HG03095 (cell line): ENCODE measurements at regions not wholly inside any gene's neighbourhood (a gene's known extent, or its start where the extent isn't known, plus 50 kb on each side); places are given as distances from the start of the nearest gene placed in this dataset.
"Not testable (repeated sequence)": the region's sequence is repeated elsewhere in the genome, so short reads cannot be mapped to it uniquely, and the experiment has no call there.

Experiments
- ATAC-seq: cut with Tn5 transposase; IDR thresholded peaks from one replicate; pipeline ENCODE4 v1.9.1; 2021; ENCODE audit warnings: moderate library complexity; ENCODE audit not compliant: unreplicated experiment

- no peak for ATAC-seq
These were observed 169.3 kb upstream of the NR5A2 start for GRCh38 chr1:199858171-199858570.

- no peak for ATAC-seq
These were observed 168.7 kb upstream of the NR5A2 start for GRCh38 chr1:199858856-199859255.

GRCh38 chr1:199859491-199859933 is 168.0 kb upstream of the NR5A2 start:
- ATAC-seq, result no peak

GRCh38 chr1:199861020-199861795 is 166.3 kb upstream of the NR5A2 start:
- no peak for ATAC-seq

GRCh38 chr1:199862047-199862446 is 165.5 kb upstream of the NR5A2 start:
- ATAC-seq, result no peak

- ATAC-seq, result no peak
These were observed 161.3 kb upstream of the NR5A2 start for GRCh38 chr1:199866210-199866617.

- ATAC-seq, result no peak
These were observed 159.9 kb upstream of the NR5A2 start for GRCh38 chr1:199867601-199868000.

- no peak for ATAC-seq
These were observed 158.7 kb upstream of the NR5A2 start for GRCh38 chr1:199868777-199869176.

- no peak for ATAC-seq
These were observed 152.2 kb upstream of the NR5A2 start for GRCh38 chr1:199875337-199875736.

GRCh38 chr1:199875856-199876255 is 151.7 kb upstream of the NR5A2 start:
- ATAC-seq, result no peak

GRCh38 chr1:199877526-199878384 is 149.8 kb upstream of the NR5A2 start:
- ATAC-seq, result no peak

GRCh38 chr1:199878823-199879222 is 148.7 kb upstream of the NR5A2 start:
- no peak for ATAC-seq

- ATAC-seq, result no peak
These were observed 128.9 kb upstream of the NR5A2 start for GRCh38 chr1:199898654-199899053.

GRCh38 chr1:199901341-199901740 is 126.2 kb upstream of the NR5A2 start:
- ATAC-seq, result no peak

GRCh38 chr1:199907361-199907760 is 120.1 kb upstream of the NR5A2 start:
- no peak for ATAC-seq

- no peak for ATAC-seq
These were observed 118.4 kb upstream of the NR5A2 start for GRCh38 chr1:199909137-199909536.

- no peak for ATAC-seq
These were observed 114.2 kb upstream of the NR5A2 start for GRCh38 chr1:199913318-199913717.

- no peak for ATAC-seq
These were observed 113.0 kb upstream of the NR5A2 start for GRCh38 chr1:199914546-199914945.

GRCh38 chr1:199918196-199918769 is 109.2 kb upstream of the NR5A2 start:
- no peak for ATAC-seq

- no peak for ATAC-seq
These were observed 106.9 kb upstream of the NR5A2 start for GRCh38 chr1:199920635-199921034.

GRCh38 chr1:199929556-199929955 is 98.0 kb upstream of the NR5A2 start:
- ATAC-seq, result no peak

- not testable (repeated sequence) for ATAC-seq
These were observed 97.4 kb upstream of the NR5A2 start for GRCh38 chr1:199930067-199930466.
